Vagina (tissue), 2 donors: ENCODE measurements at regions not wholly inside any gene's neighbourhood (a gene's known extent, or its start where the extent isn't known, plus 50 kb on each side); places are given as distances from the start of the nearest gene placed in this dataset.

Experiments used
- POLR2AphosphoS5 ChIP-seq, 2 donors: sonication (generic); formaldehyde crosslinking; IDR thresholded peaks; one replicate each; pipeline ENCODE4 v1.9.0; 2017; ENCODE audit warnings: antibody characterized with exemption in 2 of 2, mild to moderate bottlenecking in 2 of 2, low read depth in 1 of 2; ENCODE audit not compliant: insufficient read depth in 1 of 2
- TF ChIP-seq, protein P1 (sequence below), 3 experiments: fragments of 450-650 bp in 2 of 3; fragments of 200-600 bp in 1 of 3; sonication (generic) in 1 of 3; IDR thresholded peaks; one replicate each; pipeline ENCODE4 v1.5.1; 2017 to 2019; ENCODE audit warnings: antibody characterized with exemption in 3 of 3, mild to moderate bottlenecking in 2 of 3, moderate library complexity in 2 of 3

DNA sequence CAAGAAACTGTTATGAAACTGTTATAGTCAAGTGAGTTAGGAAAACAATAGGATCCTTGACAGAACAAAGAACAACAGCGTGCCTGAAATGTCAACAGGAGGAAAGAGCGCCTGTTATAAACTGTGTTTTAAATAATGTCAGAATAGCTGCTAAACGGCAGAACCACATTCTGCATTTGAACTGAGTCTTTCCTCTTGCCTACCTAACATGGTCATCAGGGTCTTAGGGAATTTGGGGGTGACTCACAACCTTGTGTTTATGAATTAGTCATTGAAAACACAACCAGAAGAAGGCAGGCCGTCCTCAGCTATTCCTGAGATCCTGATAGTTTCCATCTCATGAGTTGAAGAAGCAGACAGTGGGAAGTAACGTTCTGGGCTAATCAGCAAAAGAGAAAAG is 222.0 kb upstream of the FN1 start:
- TF ChIP-seq, protein P1, sequence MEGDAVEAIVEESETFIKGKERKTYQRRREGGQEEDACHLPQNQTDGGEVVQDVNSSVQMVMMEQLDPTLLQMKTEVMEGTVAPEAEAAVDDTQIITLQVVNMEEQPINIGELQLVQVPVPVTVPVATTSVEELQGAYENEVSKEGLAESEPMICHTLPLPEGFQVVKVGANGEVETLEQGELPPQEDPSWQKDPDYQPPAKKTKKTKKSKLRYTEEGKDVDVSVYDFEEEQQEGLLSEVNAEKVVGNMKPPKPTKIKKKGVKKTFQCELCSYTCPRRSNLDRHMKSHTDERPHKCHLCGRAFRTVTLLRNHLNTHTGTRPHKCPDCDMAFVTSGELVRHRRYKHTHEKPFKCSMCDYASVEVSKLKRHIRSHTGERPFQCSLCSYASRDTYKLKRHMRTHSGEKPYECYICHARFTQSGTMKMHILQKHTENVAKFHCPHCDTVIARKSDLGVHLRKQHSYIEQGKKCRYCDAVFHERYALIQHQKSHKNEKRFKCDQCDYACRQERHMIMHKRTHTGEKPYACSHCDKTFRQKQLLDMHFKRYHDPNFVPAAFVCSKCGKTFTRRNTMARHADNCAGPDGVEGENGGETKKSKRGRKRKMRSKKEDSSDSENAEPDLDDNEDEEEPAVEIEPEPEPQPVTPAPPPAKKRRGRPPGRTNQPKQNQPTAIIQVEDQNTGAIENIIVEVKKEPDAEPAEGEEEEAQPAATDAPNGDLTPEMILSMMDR (IDR thresholded peaks at IDR 0.05) = no peak
- no peak for TF ChIP-seq POLR2AphosphoS5 (IDR thresholded peaks at IDR 0.05; ENCODE audit: insufficient read depth in 1 of 2, low read depth in 1 of 2)
